Mesothelial cell of epicardium (in vitro differentiated cells): ENCODE measurements at regions not wholly inside any gene's neighbourhood (a gene's known extent, or its start where the extent isn't known, plus 50 kb on each side); places are given as distances from the start of the nearest gene placed in this dataset.

Source experiments
- DNase-seq, 2 experiments: peaks; one replicate each; pipeline ENCODE4 v3.0.0; 2021; ENCODE audit warnings: low spot score in 2 of 2; ENCODE audit not compliant: unreplicated experiment in 2 of 2
- H3K27ac Mint-ChIP-seq: 2 replicates; pipeline ENCODE4 v1.8.0; 2021; ENCODE audit warnings: mixed read lengths
- H3K27me3 Mint-ChIP-seq: 2 replicates; pipeline ENCODE4 v1.8.0; 2021; ENCODE audit warnings: low read depth, mixed read lengths
- H3K36me3 Mint-ChIP-seq: 2 replicates; pipeline ENCODE4 v1.8.0; 2021; ENCODE audit warnings: mixed read lengths
- H3K4me1 Mint-ChIP-seq: 2 replicates; pipeline ENCODE4 v1.8.0; 2021; ENCODE audit warnings: mixed read lengths
- H3K4me3 Mint-ChIP-seq: 2 replicates; pipeline ENCODE4 v1.8.0; 2021; ENCODE audit warnings: mild to moderate bottlenecking, moderate library complexity, mixed read lengths
- H3K9me3 Mint-ChIP-seq: 2 replicates; pipeline ENCODE4 v1.8.0; 2021; ENCODE audit warnings: mixed read lengths
- CTCF ChIP-seq: fragments of 200-600 bp; sonication (generic); IDR thresholded peaks from one replicate; pipeline ENCODE4 v1.5.0; 2021; ENCODE audit warnings: antibody characterized with exemption; ENCODE audit not compliant: unreplicated experiment

DNA sequence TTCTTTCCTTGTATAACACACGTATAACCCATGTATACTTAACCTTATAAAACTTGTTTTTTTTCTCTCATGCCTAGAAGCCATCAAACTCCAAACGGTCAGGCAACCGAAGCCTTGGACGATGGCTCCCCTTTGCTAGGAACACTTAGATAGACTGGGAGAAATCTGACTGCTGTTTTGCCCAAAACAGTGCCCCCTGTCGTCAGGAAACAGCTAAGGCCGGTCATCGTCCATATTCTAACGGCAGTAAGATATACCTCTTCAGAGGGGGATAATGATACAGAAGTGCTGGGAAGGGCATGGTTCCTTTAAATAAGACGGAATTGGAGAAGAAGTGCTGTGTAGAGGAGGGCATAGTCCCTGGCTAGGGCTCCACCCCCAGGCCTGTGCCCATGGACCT, 130.5 kb downstream of the SLC41A2 start:
- Mint-ChIP-seq H3K27ac (no peak overlapping the region), H3K4me3 (no peak overlapping the region), H3K36me3 (no peaks in the 10 kb centered on the region), H3K27me3 (peaks cover under 1% of the 10 kb centered on the region), H3K4me1 (no peaks in the 10 kb centered on the region), H3K9me3 (peaks cover 15% of the 10 kb centered on the region)
- no peak for DNase-seq
- no peak for TF ChIP-seq CTCF

- Mint-ChIP-seq H3K4me3 (no peak overlapping the region), H3K36me3 (no peaks in the 10 kb centered on the region), H3K4me1 (no peaks in the 10 kb centered on the region), H3K27me3 (no peaks in the 10 kb centered on the region), H3K27ac (no peak overlapping the region), H3K9me3 (peaks cover 15% of the 10 kb centered on the region)
- no peak for DNase-seq
- TF ChIP-seq CTCF = no peak
Observed at GRCh38 chr12:104825408-104825807, 132.7 kb downstream of the SLC41A2 start.

DNA sequence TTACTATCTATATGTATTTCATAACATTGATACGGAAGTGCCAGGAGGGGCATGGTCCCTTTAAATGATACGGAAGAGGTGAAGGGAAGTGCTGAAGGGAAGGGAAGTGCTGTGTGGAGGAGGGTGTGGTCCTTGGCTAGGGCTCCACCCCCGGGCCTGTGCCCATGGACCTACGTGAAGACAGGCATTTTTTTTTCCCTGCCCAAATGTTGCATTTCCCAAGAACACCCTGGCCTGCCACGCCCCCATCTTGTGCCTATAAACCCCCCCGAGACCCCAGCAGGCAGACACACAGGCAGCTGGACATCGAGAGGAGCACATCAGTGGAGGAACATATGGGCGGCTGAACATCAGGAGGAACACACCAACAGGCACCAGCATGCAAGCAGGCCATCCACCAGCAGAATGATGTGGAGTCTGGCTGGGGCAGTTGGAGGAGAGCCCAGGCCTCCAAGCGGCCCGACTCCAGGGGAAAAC, 134.1 kb downstream of the SLC41A2 start:
- H3K36me3 Mint-ChIP-seq = peaks cover 1% of the 10 kb centered on the region
- no peak for TF ChIP-seq CTCF
- no peaks in the 10 kb centered on the region for H3K4me1 Mint-ChIP-seq
- DNase-seq = no peak
- no peak overlapping the region for H3K27ac Mint-ChIP-seq
- H3K27me3 Mint-ChIP-seq = no peaks in the 10 kb centered on the region
- H3K4me3 Mint-ChIP-seq = no peak overlapping the region
- peaks cover 15% of the 10 kb centered on the region for H3K9me3 Mint-ChIP-seq

GRCh38 chr12:104822941-104823340, 135.1 kb downstream of the SLC41A2 start:
- no peak overlapping the region for H3K4me3 Mint-ChIP-seq
- H3K27me3 Mint-ChIP-seq = no peaks in the 10 kb centered on the region
- H3K36me3 Mint-ChIP-seq = peaks cover 4% of the 10 kb centered on the region
- H3K27ac Mint-ChIP-seq = no peak overlapping the region
- H3K4me1 Mint-ChIP-seq = no peaks in the 10 kb centered on the region
- peaks cover 18% of the 10 kb centered on the region for H3K9me3 Mint-ChIP-seq
- DNase-seq = no peak
- TF ChIP-seq CTCF = no peak

- H3K36me3 Mint-ChIP-seq = peaks cover 4% of the 10 kb centered on the region
- no peaks in the 10 kb centered on the region for H3K27me3 Mint-ChIP-seq
- DNase-seq = no peak
- peaks cover 7% of the 10 kb centered on the region for H3K9me3 Mint-ChIP-seq
- no peaks in the 10 kb centered on the region for H3K4me1 Mint-ChIP-seq
- no peak overlapping the region for H3K27ac Mint-ChIP-seq
- no peak for TF ChIP-seq CTCF
- H3K4me3 Mint-ChIP-seq = no peak overlapping the region
Observed at GRCh38 chr12:104816845-104817503, 141.1 kb downstream of the SLC41A2 start.

DNA sequence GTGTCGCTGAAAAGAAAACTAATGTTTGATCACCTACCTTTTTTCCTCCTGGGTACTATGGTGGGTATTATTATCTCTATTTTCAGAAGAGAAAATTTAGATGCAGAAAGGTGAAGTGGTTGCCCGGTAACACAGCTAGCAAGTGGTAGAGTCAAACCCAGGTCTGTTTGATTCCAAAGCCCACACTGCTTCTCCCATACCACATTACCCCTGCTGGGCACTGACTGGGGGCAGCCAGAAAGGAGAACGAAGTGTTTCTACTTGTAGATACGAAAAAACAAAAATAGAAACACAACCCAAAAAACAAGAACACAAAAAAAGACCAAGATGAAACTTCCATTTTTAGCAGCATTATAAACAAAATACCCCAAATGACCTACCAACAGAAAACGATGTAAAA, 142.2 kb downstream of the SLC41A2 start:
- Mint-ChIP-seq H3K36me3 (peaks cover 4% of the 10 kb centered on the region), H3K4me1 (no peaks in the 10 kb centered on the region), H3K4me3 (no peak overlapping the region), H3K27me3 (no peaks in the 10 kb centered on the region), H3K9me3 (peaks cover 7% of the 10 kb centered on the region), H3K27ac (no peak overlapping the region)
- no peak for DNase-seq
- no peak for TF ChIP-seq CTCF
